IMR-90 (cell line): ENCODE measurements at regions not wholly inside any gene's neighbourhood (a gene's known extent, or its start where the extent isn't known, plus 50 kb on each side); places are given as distances from the start of the nearest gene placed in this dataset.

ENCODE experiments used
- ATAC-seq: fragments of 200-7000 bp; cut with Tn5 transposase; 2 replicates; pipeline ENCODE4 v1.9.1; 2020; ENCODE audit warnings: low read depth, mild to moderate bottlenecking, moderate library complexity
- BruUV-seq: library from RNA; stranded (reverse); fragments of 400-500 nt; replicated peaks from 2 replicates; lab custom pipeline; 2021; lab: Mats Ljungman, UMichigan
- CTCF ChIA-PET: fragments of 300-600 bp; formaldehyde crosslinking; extraction: SDS; loops from one replicate; lab custom pipeline; 2021; ENCODE audit warnings: antibody characterized with exemption; lab: Yijun Ruan, JAX
- POLR2A ChIA-PET: fragments of 300-600 bp; sonication (Branson Sonifier 250); formaldehyde crosslinking; loops from one replicate; lab custom pipeline; 2022; ENCODE audit warnings: antibody characterized with exemption; ENCODE audit not compliant: unreplicated experiment; lab: Charles Lee
- DNase-seq: peaks from one replicate; pipeline ENCODE4 v3.0.0; 2013
- H2AFZ ChIP-seq: replicated peaks from 2 replicates; pipeline ENCODE3; 2013; ENCODE audit warnings: low read length, mild to moderate bottlenecking; ENCODE audit not compliant: poor library complexity
- H2AK5ac ChIP-seq: 2 replicates; pipeline ENCODE4 v1.6.1; 2013; ENCODE audit warnings: low read depth, low read length, inconsistent platforms
- H2AK9ac ChIP-seq: replicated peaks from 2 replicates; pipeline ENCODE3; 2013; ENCODE audit warnings: mild to moderate bottlenecking, low read depth, low read length, moderate library complexity; ENCODE audit not compliant: poor library complexity
- H2BK120ac ChIP-seq: 2 replicates; pipeline ENCODE4 v1.6.1; 2013; ENCODE audit warnings: low read depth, low read length, inconsistent platforms
- H2BK15ac ChIP-seq: 3 replicates; pipeline ENCODE4 v1.6.1; 2013; ENCODE audit warnings: low read depth, low read length, inconsistent platforms
- H2BK20ac ChIP-seq: 2 replicates; pipeline ENCODE4 v1.6.1; 2013; ENCODE audit warnings: low read depth, mild to moderate bottlenecking, inconsistent platforms, low read length, moderate library complexity
- H2BK5ac ChIP-seq: 2 replicates; pipeline ENCODE4 v1.6.1; 2013; ENCODE audit warnings: mild to moderate bottlenecking, low read depth, low read length, inconsistent platforms; ENCODE audit not compliant: poor library complexity, severe bottlenecking
- H3K14ac ChIP-seq: replicated peaks from 2 replicates; pipeline ENCODE4 v1.6.1; 2013; ENCODE audit warnings: low read depth, low read length, inconsistent platforms
- H3K18ac ChIP-seq: 2 replicates; pipeline ENCODE4 v1.6.1; 2013; ENCODE audit warnings: low read depth, low read length, control low read depth
- H3K23ac ChIP-seq: 2 replicates; pipeline ENCODE4 v1.6.1; 2013; ENCODE audit warnings: low read depth, low read length, inconsistent platforms
- H3K27ac ChIP-seq: 2 replicates; pipeline ENCODE4 v1.5.1; 2013; ENCODE audit warnings: mild to moderate bottlenecking, control low read depth, low read length; ENCODE audit not compliant: insufficient read depth
- H3K27me3 ChIP-seq: 2 replicates; pipeline ENCODE4 v1.6.1; 2013; ENCODE audit warnings: low read length; ENCODE audit not compliant: control insufficient read depth, insufficient read depth
- H3K36me3 ChIP-seq: 2 replicates; pipeline ENCODE4 v1.6.1; 2013; ENCODE audit warnings: low read length, mixed read lengths; ENCODE audit not compliant: control insufficient read depth, insufficient read depth
- H3K4ac ChIP-seq: 2 replicates; pipeline ENCODE4 v1.6.1; 2013; ENCODE audit warnings: low read depth, low read length, inconsistent platforms
- H3K4me1 ChIP-seq: 2 replicates; pipeline ENCODE4 v1.6.1; 2013; ENCODE audit warnings: low read length, mixed read lengths; ENCODE audit not compliant: control insufficient read depth, insufficient read depth
- H3K4me2 ChIP-seq: 2 replicates; pipeline ENCODE4 v1.6.1; 2013; ENCODE audit warnings: low read depth, mild to moderate bottlenecking, control low read depth, low read length, moderate library complexity
- H3K4me3 ChIP-seq: 2 replicates; pipeline ENCODE4 v1.5.1; 2013; ENCODE audit warnings: low read depth, mild to moderate bottlenecking, control low read depth, low read length, moderate library complexity; ENCODE audit not compliant: insufficient read depth
- H3K56ac ChIP-seq: 2 replicates; pipeline ENCODE4 v1.6.1; 2013; ENCODE audit warnings: low read length, inconsistent platforms; ENCODE audit not compliant: insufficient read depth; ENCODE audit errors: extremely low read depth
- H3K79me1 ChIP-seq, 2 experiments: 2 replicates each; pipeline ENCODE4 v1.6.1; 2013; ENCODE audit warnings: low read length in 2 of 2, inconsistent platforms in 1 of 2, low read depth in 1 of 2
- H3K9ac ChIP-seq: 2 replicates; pipeline ENCODE4 v1.6.1; 2013; ENCODE audit warnings: low read depth, low read length, control low read depth
- H3K9me1 ChIP-seq: 2 replicates; pipeline ENCODE4 v1.6.1; 2013; ENCODE audit warnings: low read length, inconsistent platforms; ENCODE audit not compliant: insufficient read depth
- H3K9me3 ChIP-seq: 2 replicates; pipeline ENCODE4 v1.6.1; 2013; ENCODE audit warnings: low read length; ENCODE audit not compliant: control insufficient read depth, insufficient read depth
- H4K20me1 ChIP-seq: 2 replicates; pipeline ENCODE4 v1.6.1; 2013; ENCODE audit warnings: low read length, inconsistent platforms; ENCODE audit not compliant: insufficient read depth
- H4K5ac ChIP-seq: 2 replicates; pipeline ENCODE4 v1.6.1; 2013; ENCODE audit warnings: mild to moderate bottlenecking, low read depth, low read length, control low read depth
- H4K8ac ChIP-seq, 2 experiments: 2 replicates each; pipeline ENCODE4 v1.6.1; 2013; ENCODE audit warnings: low read depth in 2 of 2, low read length in 2 of 2, control low read depth in 1 of 2, inconsistent platforms in 1 of 2
- H4K91ac ChIP-seq: 2 replicates; pipeline ENCODE4 v1.6.1; 2013; ENCODE audit warnings: low read depth, low read length, inconsistent platforms; ENCODE audit not compliant: insufficient read depth
- BHLHE40 ChIP-seq: fragments of 150-350 bp; IDR thresholded peaks from 2 replicates; pipeline ENCODE4 v1.6.1; 2016; ENCODE audit warnings: mild to moderate bottlenecking, low read depth, low read length
- CEBPB ChIP-seq: IDR thresholded peaks from 2 replicates; pipeline ENCODE4 v1.6.1; 2012; ENCODE audit warnings: low read depth, low read length, improper control_type of control experiment
- CHD1 ChIP-seq: IDR thresholded peaks from 2 replicates; pipeline ENCODE4 v1.6.1; 2012; ENCODE audit warnings: low read depth, low read length, improper control_type of control experiment
- FOS ChIP-seq: fragments of 150-350 bp; IDR thresholded peaks from 2 replicates; pipeline ENCODE4 v1.6.1; 2016; ENCODE audit warnings: low read depth, low read length
- MAFK ChIP-seq: IDR thresholded peaks from 2 replicates; pipeline ENCODE4 v1.6.1; 2012; ENCODE audit warnings: low read depth, low read length, improper control_type of control experiment
- MAZ ChIP-seq: IDR thresholded peaks from 2 replicates; pipeline ENCODE4 v1.6.1; 2012; ENCODE audit warnings: low read depth, mild to moderate bottlenecking, low read length, improper control_type of control experiment, moderate library complexity, borderline replicate concordance
- MXI1 ChIP-seq: IDR thresholded peaks from 2 replicates; pipeline ENCODE4 v1.6.1; 2012; ENCODE audit warnings: low read depth, mild to moderate bottlenecking, low read length, moderate library complexity, borderline replicate concordance
- NFE2L2 ChIP-seq: fragments of 150-350 bp; IDR thresholded peaks from 2 replicates; pipeline ENCODE4 v1.6.1; 2016; ENCODE audit warnings: low read depth, mild to moderate bottlenecking, low read length
- POLR2A ChIP-seq: IDR thresholded peaks from 2 replicates; pipeline ENCODE4 v1.6.1; 2012; ENCODE audit warnings: mild to moderate bottlenecking, low read depth, low read length
- RAD21 ChIP-seq: IDR thresholded peaks from 2 replicates; pipeline ENCODE4 v1.6.1; 2012; ENCODE audit warnings: low read length, improper control_type of control experiment
- RCOR1 ChIP-seq: IDR thresholded peaks from 2 replicates; pipeline ENCODE4 v1.6.1; 2012; ENCODE audit warnings: mild to moderate bottlenecking, low read length, improper control_type of control experiment; ENCODE audit not compliant: insufficient replicate concordance
- RFX5 ChIP-seq: IDR thresholded peaks from 2 replicates; pipeline ENCODE4 v1.8.0; 2012; ENCODE audit warnings: low read depth, mild to moderate bottlenecking, low read length, moderate library complexity
- SMC3 ChIP-seq: fragments of 150-350 bp; IDR thresholded peaks from 2 replicates; pipeline ENCODE4 v1.6.1; 2016; ENCODE audit warnings: low read depth, mild to moderate bottlenecking, antibody characterized with exemption, low read length, moderate library complexity
- WGBS, 2 experiments: methylation state at CpG; one replicate each; pipeline versions ENCODE4 v1.1.5 to v1.1.7; 2013; ENCODE audit warnings: missing lambda C conversion rate in 2 of 2; ENCODE audit not compliant: insufficient read length in 1 of 2; ENCODE audit errors: extremely low coverage in 2 of 2; 5-methylcytosine and 5-hydroxymethylcytosine counted together
- dilution Hi-C: fragments of 300-500 bp; cut with HindIII; formaldehyde crosslinking; loops from one replicate; pipeline ENCODE4 v1.14.3; 2018; ENCODE audit warnings: low sequenced_read_pairs; ENCODE audit not compliant: unreplicated experiment
- in situ Hi-C: fragments of 300-500 bp; cut with MboI; formaldehyde crosslinking; loops from 3 replicates; pipeline ENCODE4 v1.14.3; 2019; ENCODE audit warnings: low sequenced_read_pairs, inconsistent platforms, mixed read lengths
- intact Hi-C: fragments of 100-400 bp; cut with micrococcal nuclease; formaldehyde crosslinking; loops from 2 replicates; pipeline ENCODE4 v1.10.0; 2022
- TF ChIP-seq, protein P1 (sequence below): conservative IDR thresholded peaks from 2 replicates; pipeline ENCODE4 v1.5.1; 2012; ENCODE audit warnings: mild to moderate bottlenecking, low read depth, low read length, improper control_type of control experiment
- TF ChIP-seq, protein P2 (sequence below): fragments of 150-350 bp; IDR thresholded peaks from 2 replicates; pipeline ENCODE4 v1.6.1; 2016; ENCODE audit warnings: low read depth, mild to moderate bottlenecking, low read length, moderate library complexity, borderline replicate concordance
- TF ChIP-seq, protein P3 (sequence below): fragments of 150-350 bp; IDR thresholded peaks from 2 replicates; pipeline ENCODE4 v1.6.1; 2017; ENCODE audit warnings: mild to moderate bottlenecking, antibody characterized with exemption, low read length, low read depth

DNA sequence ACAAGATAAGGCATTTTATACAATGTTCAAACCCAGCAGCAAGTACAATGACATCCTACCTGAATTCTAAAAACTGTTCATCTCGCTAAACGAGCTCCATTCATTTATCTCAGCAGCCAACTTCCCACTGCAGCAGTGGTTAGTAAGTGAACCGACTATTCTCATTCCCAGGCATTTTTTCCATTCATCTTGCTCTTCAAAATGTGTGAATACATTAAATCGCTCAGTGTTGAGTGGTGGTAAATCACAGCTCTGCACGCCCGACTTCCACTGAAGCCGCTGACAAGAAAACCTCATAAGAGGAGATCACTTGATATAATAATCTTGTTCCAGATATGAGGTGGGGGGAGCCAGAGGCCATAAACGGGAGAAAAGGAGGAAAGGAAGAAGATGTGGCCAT is 746.2 kb upstream of the USP15 start:
- intact Hi-C loops (no loop called here), in situ Hi-C loops (no loop called here), dilution Hi-C loops (no loop called here)
- no CpG with 5 or more reads among the region's 8 CpGs for WGBS, 2 experiments
- Histone ChIP-seq H3K9me1 (no peaks in the 10 kb centered on the region), H2BK120ac (no peak overlapping the region), H2BK5ac (no peak overlapping the region), H2AFZ (no peak overlapping the region), H2AK9ac (no peak overlapping the region), H2AK5ac (no peak overlapping the region), H3K4ac (no peak overlapping the region), H3K27ac (no peak overlapping the region), H4K91ac (no peak overlapping the region), H3K9me3 (peaks cover 2% of the 10 kb centered on the region), H3K9ac (no peak overlapping the region), H3K56ac (no peak overlapping the region), H2BK20ac (no peak overlapping the region), H2BK15ac (no peak overlapping the region), H4K5ac (no peak overlapping the region), H3K18ac (no peak overlapping the region), H3K27me3 (no peaks in the 10 kb centered on the region), H3K4me2 (no peak overlapping the region), H4K20me1 (no peaks in the 10 kb centered on the region), H3K79me1 (no peaks in the 10 kb centered on the region), H3K36me3 (no peaks in the 10 kb centered on the region), H3K4me3 (no peak overlapping the region), H4K8ac (no peak overlapping the region), H3K23ac (no peak overlapping the region), H3K4me1 (no peaks in the 10 kb centered on the region), H3K14ac (no peak overlapping the region)
- ChIA-PET POLR2A (no interaction called here), CTCF (interaction anchor here (0.7 kb wide), 1 partner anchor 10 kb away, joined by 3 read pairs; no protein-coding TSS in a partner anchor)
- no peak for DNase-seq
- no peak for ATAC-seq
- TF ChIP-seq FOS (no peak), CEBPB (no peak), SMC3 (no peak), MAFK (no peak), RFX5 (no peak), BHLHE40 (no peak), RCOR1 (no peak), RAD21 (no peak), MAZ (no peak), NFE2L2 (no peak), CHD1 (no peak), MXI1 (no peak), POLR2A (no peak)
- TF ChIP-seq, protein P1, sequence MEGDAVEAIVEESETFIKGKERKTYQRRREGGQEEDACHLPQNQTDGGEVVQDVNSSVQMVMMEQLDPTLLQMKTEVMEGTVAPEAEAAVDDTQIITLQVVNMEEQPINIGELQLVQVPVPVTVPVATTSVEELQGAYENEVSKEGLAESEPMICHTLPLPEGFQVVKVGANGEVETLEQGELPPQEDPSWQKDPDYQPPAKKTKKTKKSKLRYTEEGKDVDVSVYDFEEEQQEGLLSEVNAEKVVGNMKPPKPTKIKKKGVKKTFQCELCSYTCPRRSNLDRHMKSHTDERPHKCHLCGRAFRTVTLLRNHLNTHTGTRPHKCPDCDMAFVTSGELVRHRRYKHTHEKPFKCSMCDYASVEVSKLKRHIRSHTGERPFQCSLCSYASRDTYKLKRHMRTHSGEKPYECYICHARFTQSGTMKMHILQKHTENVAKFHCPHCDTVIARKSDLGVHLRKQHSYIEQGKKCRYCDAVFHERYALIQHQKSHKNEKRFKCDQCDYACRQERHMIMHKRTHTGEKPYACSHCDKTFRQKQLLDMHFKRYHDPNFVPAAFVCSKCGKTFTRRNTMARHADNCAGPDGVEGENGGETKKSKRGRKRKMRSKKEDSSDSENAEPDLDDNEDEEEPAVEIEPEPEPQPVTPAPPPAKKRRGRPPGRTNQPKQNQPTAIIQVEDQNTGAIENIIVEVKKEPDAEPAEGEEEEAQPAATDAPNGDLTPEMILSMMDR, result no peak
- TF ChIP-seq, protein P2, sequence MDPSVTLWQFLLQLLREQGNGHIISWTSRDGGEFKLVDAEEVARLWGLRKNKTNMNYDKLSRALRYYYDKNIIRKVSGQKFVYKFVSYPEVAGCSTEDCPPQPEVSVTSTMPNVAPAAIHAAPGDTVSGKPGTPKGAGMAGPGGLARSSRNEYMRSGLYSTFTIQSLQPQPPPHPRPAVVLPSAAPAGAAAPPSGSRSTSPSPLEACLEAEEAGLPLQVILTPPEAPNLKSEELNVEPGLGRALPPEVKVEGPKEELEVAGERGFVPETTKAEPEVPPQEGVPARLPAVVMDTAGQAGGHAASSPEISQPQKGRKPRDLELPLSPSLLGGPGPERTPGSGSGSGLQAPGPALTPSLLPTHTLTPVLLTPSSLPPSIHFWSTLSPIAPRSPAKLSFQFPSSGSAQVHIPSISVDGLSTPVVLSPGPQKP, result no peak
- TF ChIP-seq, protein P3, sequence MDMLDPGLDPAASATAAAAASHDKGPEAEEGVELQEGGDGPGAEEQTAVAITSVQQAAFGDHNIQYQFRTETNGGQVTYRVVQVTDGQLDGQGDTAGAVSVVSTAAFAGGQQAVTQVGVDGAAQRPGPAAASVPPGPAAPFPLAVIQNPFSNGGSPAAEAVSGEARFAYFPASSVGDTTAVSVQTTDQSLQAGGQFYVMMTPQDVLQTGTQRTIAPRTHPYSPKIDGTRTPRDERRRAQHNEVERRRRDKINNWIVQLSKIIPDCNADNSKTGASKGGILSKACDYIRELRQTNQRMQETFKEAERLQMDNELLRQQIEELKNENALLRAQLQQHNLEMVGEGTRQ, result no peak
- BruUV-seq, result no TSS peak
